Endothelial cell of umbilical vein (primary cell): ENCODE measurements at regions not wholly inside any gene's neighbourhood (a gene's known extent, or its start where the extent isn't known, plus 50 kb on each side); places are given as distances from the start of the nearest gene placed in this dataset.

ENCODE experiments used
- CTCF ChIP-seq, 2 donors: IDR thresholded peaks; 1 replicate in 1 of 2; 2 replicates in 1 of 2; pipeline ENCODE4 v1.5.1; 2011; ENCODE audit warnings: low read length in 2 of 2, mild to moderate bottlenecking in 2 of 2, moderate library complexity in 2 of 2, control low read depth in 1 of 2, inconsistent platforms in 1 of 2, low read depth in 1 of 2; ENCODE audit not compliant: insufficient read depth in 1 of 2; ENCODE audit errors: extremely low read depth in 1 of 2
- POLR2AphosphoS5 ChIP-seq: IDR thresholded peaks from 2 replicates; pipeline ENCODE4 v1.6.1; 2012; ENCODE audit warnings: low read depth, mild to moderate bottlenecking, control low read depth, low read length, moderate library complexity; ENCODE audit not compliant: insufficient read depth

- TF ChIP-seq POLR2AphosphoS5: no peak
- TF ChIP-seq CTCF (IDR thresholded peaks at IDR 0.05; ENCODE audit: extremely low read depth in 1 of 2, insufficient read depth in 1 of 2, low read depth in 1 of 2, low read length in 2 of 2): no peak
Measured at GRCh38 chr10:33621101-33621500, 286.6 kb upstream of the NRP1 start.
